Gastroesophageal sphincter (tissue), 3 donors: ENCODE measurements at regions not wholly inside any gene's neighbourhood (a gene's known extent, or its start where the extent isn't known, plus 50 kb on each side); places are given as distances from the start of the nearest gene placed in this dataset.

Experiments used
- POLR2A ChIP-seq, 2 donors: fragments of 450-650 bp; IDR thresholded peaks; one replicate each; pipeline ENCODE4 v1.6.1; 2017; ENCODE audit warnings: antibody characterized with exemption in 2 of 2, mild to moderate bottlenecking in 2 of 2, moderate library complexity in 1 of 2
- TF ChIP-seq, protein P1 (sequence below), 4 experiments: fragments of 200-600 bp in 2 of 4; fragments of 450-650 bp in 2 of 4; sonication (generic) in 1 of 4; IDR thresholded peaks; one replicate each; pipeline ENCODE4 v1.5.1; 2017 to 2019; ENCODE audit warnings: antibody characterized with exemption in 4 of 4, mild to moderate bottlenecking in 2 of 4, moderate library complexity in 2 of 4

DNA sequence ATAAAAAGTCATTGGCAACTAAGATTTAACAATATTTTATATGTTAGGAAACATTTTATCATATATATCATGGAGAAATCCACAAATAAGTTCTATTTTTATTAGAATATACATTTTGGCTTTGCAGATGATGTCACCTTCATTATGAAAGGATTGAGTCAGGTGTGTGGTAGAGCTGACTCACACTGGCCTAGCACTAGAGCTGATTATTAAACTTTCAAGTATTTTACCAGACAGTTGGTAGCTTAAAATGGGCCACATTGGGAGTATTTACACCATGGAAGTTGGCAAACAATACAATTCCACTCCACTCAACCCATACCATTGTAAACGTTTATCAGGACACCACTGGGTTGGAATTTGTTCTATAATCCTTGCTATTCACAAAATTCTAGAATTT, 1036.6 kb downstream of the TRHDE start:
- TF ChIP-seq, protein P1, sequence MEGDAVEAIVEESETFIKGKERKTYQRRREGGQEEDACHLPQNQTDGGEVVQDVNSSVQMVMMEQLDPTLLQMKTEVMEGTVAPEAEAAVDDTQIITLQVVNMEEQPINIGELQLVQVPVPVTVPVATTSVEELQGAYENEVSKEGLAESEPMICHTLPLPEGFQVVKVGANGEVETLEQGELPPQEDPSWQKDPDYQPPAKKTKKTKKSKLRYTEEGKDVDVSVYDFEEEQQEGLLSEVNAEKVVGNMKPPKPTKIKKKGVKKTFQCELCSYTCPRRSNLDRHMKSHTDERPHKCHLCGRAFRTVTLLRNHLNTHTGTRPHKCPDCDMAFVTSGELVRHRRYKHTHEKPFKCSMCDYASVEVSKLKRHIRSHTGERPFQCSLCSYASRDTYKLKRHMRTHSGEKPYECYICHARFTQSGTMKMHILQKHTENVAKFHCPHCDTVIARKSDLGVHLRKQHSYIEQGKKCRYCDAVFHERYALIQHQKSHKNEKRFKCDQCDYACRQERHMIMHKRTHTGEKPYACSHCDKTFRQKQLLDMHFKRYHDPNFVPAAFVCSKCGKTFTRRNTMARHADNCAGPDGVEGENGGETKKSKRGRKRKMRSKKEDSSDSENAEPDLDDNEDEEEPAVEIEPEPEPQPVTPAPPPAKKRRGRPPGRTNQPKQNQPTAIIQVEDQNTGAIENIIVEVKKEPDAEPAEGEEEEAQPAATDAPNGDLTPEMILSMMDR (IDR thresholded peaks at IDR 0.05): no peak
- TF ChIP-seq POLR2A (IDR thresholded peaks at IDR 0.05): no peak
